HG03565 (cell line): ENCODE measurements at regions not wholly inside any gene's neighbourhood (a gene's known extent, or its start where the extent isn't known, plus 50 kb on each side); places are given as distances from the start of the nearest gene placed in this dataset.

ENCODE experiments used
- ATAC-seq: cut with Tn5 transposase; IDR thresholded peaks from one replicate; pipeline ENCODE4 v1.9.1; 2021; ENCODE audit warnings: mild to moderate bottlenecking, moderate library complexity; ENCODE audit not compliant: unreplicated experiment

DNA sequence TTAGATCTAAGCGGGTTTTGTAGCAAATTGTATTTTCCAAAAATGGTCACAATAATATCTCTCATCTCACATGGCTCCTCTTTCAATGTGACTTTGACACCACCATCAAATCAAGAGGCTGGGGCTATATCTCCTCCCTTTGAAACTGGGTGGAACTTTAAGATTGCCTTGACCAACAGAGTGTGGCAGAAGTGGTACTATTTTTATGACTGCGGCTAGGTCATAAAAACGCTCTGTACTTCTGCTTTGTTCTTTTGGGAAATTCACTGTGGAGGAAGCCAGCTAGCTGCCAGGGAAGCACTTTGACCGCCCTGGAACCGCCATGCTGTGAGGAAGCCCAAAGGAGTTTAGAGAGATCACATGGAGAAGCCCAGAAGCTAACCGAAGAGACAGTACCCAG is 50.7 kb upstream of the ACOT11 start:
- ATAC-seq, result no peak

DNA sequence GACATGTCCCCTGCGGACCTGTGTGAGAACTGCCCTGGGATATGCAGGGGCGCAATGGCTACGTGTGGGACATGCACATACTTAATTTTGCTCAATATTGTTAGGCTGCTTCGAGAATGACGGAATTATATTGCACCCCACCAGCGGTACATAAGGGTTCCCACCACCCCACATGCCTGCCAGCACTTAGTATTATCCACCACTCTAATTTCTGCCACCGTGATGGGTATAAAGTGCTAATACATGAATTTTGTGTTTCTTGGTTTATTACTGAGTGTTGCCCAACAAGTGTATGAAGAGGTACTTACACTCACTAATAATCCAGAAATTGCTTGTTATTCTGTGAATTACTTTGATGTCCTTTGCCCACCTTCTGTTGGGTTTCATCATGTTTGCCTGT is 52.1 kb upstream of the ACOT11 start:
- no peak for ATAC-seq

DNA sequence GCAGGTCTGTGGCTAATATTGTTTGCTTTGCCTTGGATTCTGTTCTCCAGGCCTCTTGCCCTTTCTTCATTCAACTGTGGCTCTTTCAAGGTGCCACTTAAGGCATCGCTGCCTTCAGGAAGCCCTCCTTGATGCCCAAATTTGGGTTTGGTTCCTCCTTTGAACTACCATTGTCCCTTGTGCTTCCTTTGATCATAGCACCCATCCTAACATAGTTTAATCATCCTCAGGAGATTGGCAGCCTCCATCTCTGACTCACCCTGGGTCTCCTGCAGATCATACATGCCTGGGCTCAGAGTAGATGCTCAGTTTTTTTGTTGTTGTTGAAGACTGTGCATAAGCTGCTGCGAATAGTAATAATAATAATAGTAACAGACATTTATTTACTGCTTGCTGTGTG is 54.4 kb upstream of the ACOT11 start:
- ATAC-seq, result no peak

DNA sequence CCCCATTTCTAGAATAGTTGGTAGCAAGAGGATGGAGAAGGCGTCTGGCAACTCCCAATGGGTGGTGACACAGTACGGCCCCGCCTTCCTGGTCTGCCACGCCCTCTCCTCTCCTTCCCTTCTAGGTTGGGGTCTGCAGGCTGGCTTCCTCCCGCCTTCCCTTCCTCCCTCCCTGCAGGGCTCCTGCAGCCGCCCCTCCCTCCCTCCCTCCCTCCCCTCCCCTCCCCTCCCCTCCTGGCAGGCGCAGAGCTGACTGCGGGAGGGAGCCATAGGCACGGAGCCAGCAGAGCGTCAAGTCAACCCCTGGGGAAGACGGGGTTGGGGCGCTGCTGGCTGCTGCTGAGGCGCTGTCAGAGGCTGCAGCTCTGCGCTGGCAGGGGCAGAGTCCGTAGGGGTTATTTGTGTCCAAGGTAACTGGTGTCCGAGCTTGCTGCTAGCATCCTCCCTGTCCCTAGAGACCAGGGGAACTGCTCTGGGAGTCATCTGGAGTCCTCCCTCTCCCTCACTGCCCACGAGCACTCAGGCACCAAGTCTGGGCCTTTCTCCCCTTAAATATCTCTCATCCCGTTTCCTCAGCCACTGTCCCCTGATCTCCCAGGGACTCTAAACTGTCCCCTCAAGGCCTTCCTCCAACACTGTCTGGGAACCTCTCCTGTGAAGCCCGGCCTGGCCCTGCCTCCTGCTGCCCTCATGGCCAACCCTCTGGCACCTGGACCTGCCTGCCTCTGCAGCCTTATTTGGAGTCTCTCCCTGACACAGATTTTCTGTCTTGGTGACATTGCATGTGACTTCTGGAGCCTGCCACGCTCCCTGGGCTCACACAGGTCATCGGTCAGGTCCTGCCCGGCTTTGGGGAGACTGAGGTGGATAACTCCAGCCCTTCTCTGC is 57.4 kb upstream of the ACOT11 start:
- ATAC-seq, result no peak

DNA sequence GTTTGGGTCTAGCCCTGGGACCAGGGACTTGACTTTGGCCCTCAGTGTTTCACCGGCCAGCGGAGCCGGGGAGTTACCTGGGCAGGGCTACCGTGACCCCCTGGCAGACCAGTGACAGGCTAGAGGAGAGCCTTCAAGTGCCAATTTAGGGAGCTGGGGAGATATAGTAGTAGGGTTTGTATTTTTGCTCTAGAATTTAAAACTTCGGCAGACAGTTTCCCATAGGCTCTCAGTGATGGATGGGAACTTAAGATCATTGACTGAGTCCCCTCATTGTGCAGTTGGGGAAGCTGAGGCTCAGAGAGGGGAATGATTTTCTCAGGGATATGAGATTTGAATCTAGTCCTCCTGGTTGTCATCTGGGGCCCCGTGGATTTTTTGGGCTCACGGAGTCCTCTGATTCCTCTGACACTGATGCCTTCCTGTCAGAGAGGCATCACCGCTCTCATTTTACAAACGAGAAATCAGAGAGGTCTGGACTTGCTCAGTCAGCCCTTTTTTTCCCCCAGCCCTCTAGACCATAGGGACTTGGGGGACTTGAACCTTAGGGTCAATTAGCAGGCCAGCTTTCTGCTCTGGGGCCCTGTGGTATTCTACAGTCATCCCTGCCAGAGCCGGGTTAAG is 58.3 kb upstream of the ACOT11 start:
- no peak for ATAC-seq

DNA sequence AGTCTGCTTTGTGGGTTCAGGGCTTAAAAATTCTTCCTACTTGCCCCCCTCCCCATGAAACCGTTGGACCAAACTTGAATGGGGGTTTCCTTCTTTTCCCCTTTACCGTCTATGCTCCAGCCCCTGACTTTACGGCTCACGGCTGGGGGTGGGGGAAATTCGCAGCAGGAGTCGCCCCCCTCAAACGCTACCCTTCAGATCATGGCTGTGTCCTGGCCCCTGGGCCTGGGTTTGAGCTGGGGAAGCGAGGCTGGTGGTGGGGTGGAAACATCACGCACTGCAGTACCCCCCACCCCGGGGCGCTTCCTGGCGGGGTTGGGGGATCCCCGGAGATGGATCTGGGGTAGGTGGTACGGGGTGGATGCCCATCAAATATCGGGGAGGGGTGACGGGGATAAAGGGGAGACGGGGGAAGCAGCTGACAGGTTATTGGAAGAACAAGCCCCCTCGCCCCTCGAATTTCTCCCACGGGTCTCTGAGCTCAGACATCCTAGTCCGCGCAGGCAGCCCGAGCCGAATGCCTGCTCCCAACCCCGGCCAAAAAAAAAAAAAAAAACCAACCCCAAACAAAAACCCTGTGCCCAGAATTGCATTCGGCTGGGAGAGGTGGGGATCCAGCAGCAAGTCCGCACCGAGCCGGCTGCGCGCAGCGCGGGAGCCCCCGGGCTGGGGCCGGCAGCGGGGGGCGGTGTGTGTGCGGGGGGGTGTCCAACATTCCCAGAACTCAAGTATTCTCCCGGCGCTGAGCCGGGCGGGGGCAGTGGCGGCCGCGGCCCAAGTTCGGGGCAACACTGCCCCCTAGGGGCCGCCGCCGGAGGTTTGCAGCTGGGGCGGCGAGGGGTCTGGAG is 59.0 kb upstream of the ACOT11 start:
- peak; percentile 52 for ATAC-seq

DNA sequence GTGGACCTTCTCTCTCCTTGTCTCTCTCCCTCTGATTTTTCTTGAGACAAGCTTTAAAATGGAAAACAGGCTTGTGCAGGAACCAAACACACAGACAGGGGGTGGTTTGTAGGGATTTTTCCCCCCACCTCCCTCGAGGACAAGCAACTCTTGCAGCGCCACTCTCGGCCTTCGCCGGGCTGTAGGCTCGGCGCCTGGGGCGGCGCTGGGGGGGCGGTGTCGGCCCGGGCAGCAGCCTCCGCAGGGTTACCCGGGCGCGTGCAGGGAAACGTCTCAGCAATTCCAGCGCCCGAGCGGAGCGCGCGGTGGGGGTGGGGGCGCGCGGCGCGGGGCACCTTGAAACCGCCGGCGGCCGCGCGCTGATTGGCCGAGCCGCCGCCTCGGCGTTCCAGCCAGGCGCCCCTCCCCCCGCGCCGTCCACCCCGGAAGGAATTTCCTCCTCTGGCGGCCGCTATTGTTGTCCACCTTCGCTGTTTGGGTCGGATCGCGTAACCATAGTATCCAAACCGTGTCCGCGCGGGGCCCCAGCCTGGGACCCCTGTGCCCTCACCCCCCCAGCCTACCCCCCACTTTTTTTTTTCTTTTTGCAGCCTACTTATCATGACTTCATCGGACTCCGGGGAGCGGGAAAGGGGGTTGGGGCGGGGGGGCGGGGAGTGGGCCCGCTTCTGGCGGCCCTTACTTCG is 59.8 kb upstream of the ACOT11 start:
- no peak for ATAC-seq

DNA sequence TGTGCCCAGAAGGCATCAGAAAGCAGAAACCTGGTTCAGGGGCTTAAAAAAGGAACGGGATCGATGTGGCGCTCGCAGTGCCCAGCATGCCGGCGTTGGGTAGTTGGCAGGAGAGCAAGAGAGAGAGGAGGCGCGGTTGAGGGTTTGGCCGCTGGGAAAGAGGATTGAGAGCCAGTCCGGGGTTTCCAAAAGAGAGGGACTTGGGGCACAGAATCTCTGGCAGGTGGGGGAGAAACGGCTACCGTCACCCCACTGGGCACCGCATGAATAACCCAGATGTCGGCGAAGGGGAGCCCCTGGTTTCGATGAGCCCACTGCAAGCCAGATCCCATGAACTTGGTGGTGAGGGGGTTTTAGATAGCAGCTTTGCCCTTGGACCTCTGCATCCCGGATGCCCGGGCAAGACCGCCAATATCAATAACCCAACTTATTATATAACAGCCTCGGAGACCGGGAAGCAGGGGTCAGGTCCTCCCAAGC is 60.4 kb upstream of the ACOT11 start:
- no peak for ATAC-seq

DNA sequence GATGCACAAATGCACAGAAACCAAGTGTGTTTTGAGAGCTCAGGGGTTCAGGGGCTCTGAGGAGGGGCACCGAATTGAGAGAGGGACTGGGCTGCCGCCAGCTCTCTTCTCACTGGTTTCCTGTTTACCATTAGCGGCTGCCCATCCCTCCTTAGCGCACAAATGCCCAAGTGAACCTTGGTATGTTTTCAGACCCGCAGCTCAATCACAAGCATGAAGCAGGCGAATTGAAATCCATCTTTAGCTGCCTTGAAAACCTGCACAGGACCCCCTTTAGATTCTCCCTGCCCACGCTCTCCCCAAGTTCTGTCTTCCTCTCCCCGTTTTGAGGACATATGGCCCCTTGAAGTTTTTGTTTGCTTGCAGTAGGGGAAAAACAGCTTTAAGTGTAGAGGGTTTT is 61.1 kb upstream of the ACOT11 start:
- ATAC-seq, result no peak

DNA sequence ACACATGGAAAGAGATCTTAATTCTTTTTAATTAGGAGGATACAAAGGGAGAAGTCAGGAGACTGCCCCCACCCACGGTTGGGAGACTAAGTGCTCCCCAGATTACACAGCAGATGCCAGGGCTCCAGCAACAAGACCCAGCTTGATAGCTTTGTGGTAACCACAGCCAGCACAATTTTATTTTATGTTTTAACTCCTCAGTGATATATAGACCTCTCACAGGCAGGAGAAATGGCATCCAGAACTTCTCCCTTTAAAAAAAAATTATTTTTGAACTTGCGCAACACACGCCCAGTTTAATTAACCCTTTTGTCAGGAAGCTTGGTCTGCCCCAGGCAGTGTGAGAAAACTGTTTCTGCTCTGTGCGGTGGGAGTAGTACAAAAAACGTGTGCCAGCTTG is 62.6 kb upstream of the ACOT11 start:
- ATAC-seq, result no peak

DNA sequence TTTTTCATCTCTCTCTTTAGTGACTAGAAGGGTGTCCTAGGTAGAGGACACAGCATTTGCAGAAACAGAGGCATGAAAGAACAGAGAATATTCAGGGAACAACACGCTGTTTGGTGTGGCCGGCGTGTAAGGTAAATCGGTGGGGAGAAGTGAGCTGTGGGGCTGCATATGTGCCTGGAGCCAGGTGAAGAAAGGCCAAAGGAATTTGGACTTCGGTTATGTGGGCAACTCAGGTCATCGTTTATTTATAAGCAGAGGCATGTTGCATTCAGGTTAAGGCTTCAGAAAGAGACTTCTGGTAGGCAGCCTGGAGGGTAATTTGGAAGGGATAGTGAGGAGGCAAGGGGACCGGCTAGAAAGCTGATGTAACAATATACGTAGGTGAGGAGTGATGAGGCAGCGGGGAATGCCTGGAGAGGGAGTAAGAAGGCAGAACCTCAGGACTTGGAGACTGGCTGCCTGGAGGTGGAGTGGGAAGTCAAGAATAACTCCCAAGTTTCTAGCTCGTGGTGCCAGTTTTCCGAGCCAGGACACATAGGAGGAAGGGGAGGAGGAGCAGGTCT is 64.1 kb upstream of the ACOT11 start:
- no peak for ATAC-seq

DNA sequence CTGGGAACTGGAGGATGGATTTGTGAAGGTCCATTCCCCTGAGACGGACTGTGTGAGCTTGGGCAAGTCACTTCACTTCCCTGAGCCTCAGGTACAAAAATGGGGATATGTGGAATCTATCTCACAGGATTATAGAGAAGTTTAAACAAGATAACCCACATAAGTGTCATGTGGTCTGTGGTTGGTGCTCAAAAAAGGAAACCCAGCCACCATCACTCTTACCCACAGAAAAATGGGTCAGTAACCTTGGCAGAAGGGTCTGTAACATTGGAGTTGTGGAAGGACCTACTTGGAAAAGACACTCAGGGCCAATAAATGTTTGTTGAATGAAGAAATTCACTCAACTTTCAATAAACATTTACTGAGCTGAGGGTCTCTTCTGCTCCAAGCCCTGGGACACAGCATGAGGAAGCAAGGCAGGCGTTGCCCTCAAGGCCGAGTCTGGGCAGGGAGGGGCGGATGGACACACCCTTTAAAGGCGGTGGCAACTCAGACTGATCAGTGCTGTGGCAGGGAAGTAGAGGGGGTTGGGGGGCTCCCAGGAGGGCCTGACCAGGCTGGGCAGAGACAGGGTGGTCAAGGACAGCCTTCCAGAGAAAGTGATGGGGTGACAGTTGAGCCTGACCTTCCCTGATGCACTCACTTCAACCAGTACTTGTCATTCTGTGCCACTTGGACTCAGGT is 66.7 kb upstream of the ACOT11 start:
- no peak for ATAC-seq

DNA sequence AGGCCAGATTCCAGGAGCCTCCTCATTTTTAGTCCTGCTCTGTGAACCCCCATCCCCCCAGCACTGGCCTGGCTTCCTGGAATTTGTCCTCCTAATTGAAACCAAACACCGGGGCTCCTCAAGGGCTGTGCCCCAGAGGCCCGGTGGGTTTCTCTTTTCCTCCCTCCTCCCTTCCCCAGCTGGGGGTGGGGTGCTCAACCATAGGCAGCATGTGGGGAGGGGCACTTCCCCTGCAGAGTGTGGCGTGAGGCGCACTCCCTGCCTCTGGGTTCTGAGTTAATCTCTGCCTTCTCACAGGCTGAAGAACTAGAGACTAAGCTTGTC is 67.5 kb upstream of the ACOT11 start:
- ATAC-seq, result no peak

DNA sequence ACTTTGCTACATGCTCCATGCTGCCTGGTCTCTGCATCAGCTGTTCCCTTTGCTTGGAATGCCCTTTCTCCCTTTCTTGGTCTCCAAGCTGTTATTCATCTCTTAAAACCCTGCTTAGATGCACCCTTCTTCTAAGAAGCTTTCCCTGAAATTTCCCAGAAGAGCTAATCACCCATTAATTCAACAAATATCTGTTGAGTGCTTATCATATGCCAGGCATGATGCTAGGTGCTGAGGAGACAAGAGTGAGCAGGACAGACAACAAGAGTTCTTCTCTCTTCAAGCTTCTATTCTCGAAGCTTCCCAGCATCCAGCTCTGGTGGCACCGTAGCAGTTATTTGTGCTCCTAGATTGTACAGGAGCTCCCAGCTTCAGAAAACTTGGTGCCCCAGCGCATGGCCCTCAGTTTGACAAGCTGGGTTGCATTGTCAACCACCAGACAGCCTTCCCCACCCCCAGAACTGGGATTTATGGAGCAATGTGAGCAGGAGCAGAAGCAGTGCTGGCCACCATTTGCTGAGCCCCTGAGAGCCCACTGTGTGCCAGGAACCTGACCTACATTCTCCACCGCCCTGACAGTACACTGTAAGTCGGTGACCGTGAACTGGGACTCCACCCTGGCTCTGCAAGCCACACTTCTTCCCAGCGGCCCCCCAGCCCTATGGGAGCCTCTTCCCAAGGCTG is 68.0 kb upstream of the ACOT11 start:
- no peak for ATAC-seq

DNA sequence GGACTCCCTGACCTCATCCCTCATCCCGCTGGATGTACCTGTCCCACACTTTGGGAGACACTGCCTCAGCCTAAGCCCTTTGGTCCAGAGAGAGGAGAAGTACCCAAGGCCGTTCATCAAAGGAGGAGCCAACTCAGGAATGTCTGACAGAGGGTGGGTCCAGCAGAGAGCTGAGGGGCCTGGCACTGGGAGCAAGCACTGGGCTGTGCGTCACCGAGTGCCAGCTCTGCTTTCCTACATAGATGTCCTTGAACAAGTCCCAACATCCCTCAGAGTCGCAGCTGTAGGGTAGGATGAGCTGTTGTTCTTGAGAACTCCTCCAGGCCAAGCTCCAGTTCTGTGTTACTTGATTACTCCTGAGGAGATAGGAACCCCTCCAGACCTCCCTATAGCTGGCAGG is 68.8 kb upstream of the ACOT11 start:
- ATAC-seq, result no peak

DNA sequence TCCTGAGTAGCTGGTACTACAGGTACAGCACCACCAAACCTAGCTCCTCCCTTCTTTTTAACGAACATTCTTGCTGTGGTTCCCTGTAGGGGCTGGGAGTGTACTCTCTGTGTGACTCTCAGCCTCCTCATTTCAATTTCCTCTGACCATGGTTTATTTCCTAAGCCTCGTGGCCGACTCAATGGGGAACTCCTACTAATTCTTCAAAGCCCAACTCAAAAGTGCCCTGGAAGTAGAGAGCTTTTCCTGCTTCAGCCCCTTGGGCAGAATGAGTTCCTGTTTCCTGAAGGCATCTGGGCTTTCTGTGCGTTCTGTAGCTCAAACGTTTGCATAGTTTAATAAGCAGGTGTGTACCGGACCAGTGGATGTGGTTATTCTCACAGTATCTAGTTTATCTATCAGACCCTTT is 70.9 kb upstream of the ACOT11 start:
- no peak for ATAC-seq

DNA sequence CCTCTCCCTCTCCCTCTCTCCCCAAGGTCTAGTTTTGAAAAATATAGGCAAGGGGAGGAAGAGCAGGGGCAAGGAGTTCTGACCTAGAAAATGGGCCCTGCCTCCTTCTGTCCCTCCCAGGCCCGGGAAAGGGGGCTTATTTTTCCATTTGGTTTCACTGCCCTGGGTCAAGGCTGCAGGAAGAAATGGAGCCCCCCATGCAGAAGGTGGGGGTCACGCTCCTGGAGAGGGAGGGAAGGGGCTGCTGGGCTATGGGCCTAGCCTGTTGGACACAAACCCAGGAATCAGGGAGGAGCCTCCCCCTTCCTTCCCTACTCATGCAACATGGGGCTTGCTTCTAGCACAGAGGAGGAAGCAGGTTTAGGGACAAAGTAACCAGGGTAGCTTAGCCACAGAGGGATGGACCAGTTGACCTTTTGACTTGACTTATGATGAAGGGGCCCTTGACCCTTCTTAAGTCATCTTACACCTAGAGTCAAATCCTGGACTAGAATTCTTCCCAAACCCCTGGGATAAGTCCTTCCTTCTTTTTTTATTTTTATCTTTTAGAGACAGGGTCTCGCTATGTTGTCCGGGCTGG is 70.4 kb upstream of the SSBP3 start:
- no peak for ATAC-seq

DNA sequence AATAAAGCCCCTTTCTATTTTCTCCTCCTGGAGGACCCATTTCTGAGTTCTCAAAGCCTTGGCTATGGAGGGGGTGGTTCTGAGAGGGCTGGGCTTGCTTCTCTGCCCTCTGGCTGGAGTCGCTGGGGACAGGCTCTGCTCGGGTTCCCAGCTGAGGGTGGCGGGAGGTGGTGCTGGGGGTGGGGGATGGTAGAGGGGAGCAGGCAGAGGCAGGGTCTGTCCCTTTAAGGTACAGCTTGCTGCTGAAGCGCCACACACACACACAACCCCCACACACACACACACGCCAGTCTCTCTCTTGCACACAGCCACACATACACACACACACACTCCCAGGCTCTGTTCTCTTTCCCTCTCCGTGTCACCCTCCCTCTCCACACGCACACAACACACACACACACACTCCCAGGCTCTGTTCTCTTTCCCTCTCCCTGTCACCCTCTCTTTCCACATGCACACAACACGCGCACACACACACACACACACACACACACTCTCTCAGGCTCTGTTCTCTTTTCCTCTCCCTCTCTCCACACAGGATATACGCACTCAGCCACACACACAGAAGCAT is 69.8 kb upstream of the SSBP3 start:
- ATAC-seq, result no peak

DNA sequence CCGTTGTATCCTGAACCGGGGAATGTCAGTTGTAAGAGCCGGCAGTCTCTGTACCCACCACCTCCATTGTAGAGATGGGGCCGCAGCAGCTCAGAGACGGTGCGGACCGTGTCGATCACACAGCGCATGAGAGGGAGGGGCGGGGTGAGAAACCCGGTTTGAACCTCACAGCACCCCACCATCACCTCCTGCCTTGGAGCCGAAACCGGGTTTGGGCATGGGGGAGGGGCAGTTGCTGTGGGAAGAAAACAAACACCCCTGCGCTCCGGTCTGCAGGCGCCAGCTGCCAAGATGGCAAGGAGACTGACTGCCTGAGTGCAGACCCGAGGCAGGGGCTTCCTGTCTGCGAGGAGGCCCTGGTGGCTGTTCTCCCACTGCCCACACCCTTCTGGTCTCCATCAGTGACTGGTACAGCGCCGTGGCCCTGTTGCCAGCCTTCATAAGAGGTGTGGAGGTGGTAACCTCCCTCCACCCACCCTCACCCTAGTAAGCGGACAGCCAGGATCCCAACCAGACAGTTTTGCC is 69.2 kb upstream of the SSBP3 start:
- no peak for ATAC-seq
